Thoracic aorta (tissue), 2 donors: ENCODE measurements at regions not wholly inside any gene's neighbourhood (a gene's known extent, or its start where the extent isn't known, plus 50 kb on each side); places are given as distances from the start of the nearest gene placed in this dataset.

Experiments used
- ATAC-seq: fragments of 150-250 bp; one replicate; pipeline ENCODE4 v1.8.0; 2017; ENCODE audit warnings: low read depth; ENCODE audit not compliant: insufficient number of reproducible peaks, low FRiP score
- DNase-seq: peaks from one replicate; pipeline ENCODE4 v3.0.0-alpha.2; 2020; ENCODE audit warnings: low spot score
- H3K27ac ChIP-seq, 2 donors: fragments of 200-600 bp; sonication (generic); 1 replicate in 1 of 2; 2 replicates in 1 of 2; pipeline ENCODE4 v1.5.1; 2016; ENCODE audit warnings: mild to moderate bottlenecking in 2 of 2, moderate library complexity in 2 of 2
- H3K27me3 ChIP-seq: fragments of 200-600 bp; sonication (generic); replicated peaks from 2 replicates; pipeline ENCODE4 v1.6.0; 2016; ENCODE audit warnings: mild to moderate bottlenecking; ENCODE audit not compliant: insufficient read depth
- H3K36me3 ChIP-seq: fragments of 200-600 bp; sonication (generic); one replicate; pipeline ENCODE4 v1.5.1; 2016
- H3K4me1 ChIP-seq, 2 donors: fragments of 200-600 bp; sonication (generic); 1 replicate in 1 of 2; 2 replicates in 1 of 2; pipeline versions ENCODE4 v1.5.1 to v1.6.0; 2016; ENCODE audit warnings: low read depth in 2 of 2, mild to moderate bottlenecking in 1 of 2; ENCODE audit not compliant: control insufficient read depth in 1 of 2
- H3K4me3 ChIP-seq: fragments of 200-600 bp; sonication (generic); 2 replicates; pipeline ENCODE4 v1.5.1; 2016; ENCODE audit warnings: mild to moderate bottlenecking
- H3K9me3 ChIP-seq: fragments of 200-600 bp; sonication (generic); 2 replicates; pipeline ENCODE4 v1.5.1; 2016
- CTCF ChIP-seq: fragments of 200-600 bp; sonication (generic); IDR thresholded peaks from one replicate; pipeline ENCODE4 v1.5.1; 2019; ENCODE audit warnings: antibody characterized with exemption

- TF ChIP-seq CTCF = no peak
- no peaks in the 10 kb centered on the region for H3K36me3 ChIP-seq
- H3K4me3 ChIP-seq = no peak overlapping the region
- no peaks in the 10 kb centered on the region for H3K27me3 ChIP-seq
- no peak overlapping the region for H3K27ac ChIP-seq
- DNase-seq (no peak), ATAC-seq (no peak)
- H3K9me3 ChIP-seq = no peaks in the 10 kb centered on the region
- no peaks in the 10 kb centered on the region for H3K4me1 ChIP-seq
Measured at GRCh38 chr5:52331725-52332124, 456.0 kb upstream of the ITGA1 start.

GRCh38 chr5:52334367-52334766 lies 453.3 kb upstream of the ITGA1 start:
- no peak for TF ChIP-seq CTCF
- Histone ChIP-seq H3K9me3 (no peaks in the 10 kb centered on the region), H3K27me3 (no peaks in the 10 kb centered on the region), H3K4me3 (no peak overlapping the region), H3K4me1 (no peaks in the 10 kb centered on the region), H3K36me3 (no peaks in the 10 kb centered on the region), H3K27ac (no peak overlapping the region)
- ATAC-seq (no peak), DNase-seq (no peak)

- ATAC-seq = no peak
- DNase-seq = no peak
- Histone ChIP-seq H3K4me1 (no peaks in the 10 kb centered on the region), H3K27ac (no peak overlapping the region), H3K9me3 (no peaks in the 10 kb centered on the region), H3K4me3 (no peak overlapping the region), H3K27me3 (no peaks in the 10 kb centered on the region), H3K36me3 (no peaks in the 10 kb centered on the region)
- TF ChIP-seq CTCF = no peak
Measured at GRCh38 chr5:52339285-52339684, 448.4 kb upstream of the ITGA1 start.

- H3K27ac ChIP-seq = no peak overlapping the region
- H3K4me3 ChIP-seq = no peak overlapping the region
- TF ChIP-seq CTCF = no peak
- no peaks in the 10 kb centered on the region for H3K4me1 ChIP-seq
- no peak for DNase-seq
- no peaks in the 10 kb centered on the region for H3K9me3 ChIP-seq
- no peaks in the 10 kb centered on the region for H3K36me3 ChIP-seq
- ATAC-seq = no peak
- H3K27me3 ChIP-seq = no peaks in the 10 kb centered on the region
Measured at GRCh38 chr5:52342361-52342760, 445.4 kb upstream of the ITGA1 start.

GRCh38 chr5:52356311-52356918 lies 431.3 kb upstream of the ITGA1 start:
- Histone ChIP-seq H3K27ac (no peak overlapping the region), H3K9me3 (no peaks in the 10 kb centered on the region), H3K4me1 (no peaks in the 10 kb centered on the region), H3K4me3 (no peak overlapping the region), H3K27me3 (no peaks in the 10 kb centered on the region), H3K36me3 (no peaks in the 10 kb centered on the region)
- TF ChIP-seq CTCF = no peak
- DNase-seq (no peak), ATAC-seq (no peak)
